ENCODE measurements at regions not wholly inside any gene's neighbourhood (a gene's known extent, or its start where the extent isn't known, plus 50 kb on each side); places are given as distances from the start of the nearest gene placed in this dataset.
A peak's percentile ranks its signal among the peaks of the same experiment; 100 is the strongest.

- no peak for DNase-seq
- Histone ChIP-seq H3K27ac (no peak overlapping the region), H3K4me3 (no peak overlapping the region), H3K4me1 (no peaks in the 10 kb centered on the region), H3K9me3 (replicated peaks) (no peaks in the 10 kb centered on the region), H3K36me3 (no peaks in the 10 kb centered on the region), H3K27me3 (peaks cover 1% of the 10 kb centered on the region)
Observed at GRCh38 chr1:38565020-38565491, 294.5 kb downstream of the RRAGC start.

DNA sequence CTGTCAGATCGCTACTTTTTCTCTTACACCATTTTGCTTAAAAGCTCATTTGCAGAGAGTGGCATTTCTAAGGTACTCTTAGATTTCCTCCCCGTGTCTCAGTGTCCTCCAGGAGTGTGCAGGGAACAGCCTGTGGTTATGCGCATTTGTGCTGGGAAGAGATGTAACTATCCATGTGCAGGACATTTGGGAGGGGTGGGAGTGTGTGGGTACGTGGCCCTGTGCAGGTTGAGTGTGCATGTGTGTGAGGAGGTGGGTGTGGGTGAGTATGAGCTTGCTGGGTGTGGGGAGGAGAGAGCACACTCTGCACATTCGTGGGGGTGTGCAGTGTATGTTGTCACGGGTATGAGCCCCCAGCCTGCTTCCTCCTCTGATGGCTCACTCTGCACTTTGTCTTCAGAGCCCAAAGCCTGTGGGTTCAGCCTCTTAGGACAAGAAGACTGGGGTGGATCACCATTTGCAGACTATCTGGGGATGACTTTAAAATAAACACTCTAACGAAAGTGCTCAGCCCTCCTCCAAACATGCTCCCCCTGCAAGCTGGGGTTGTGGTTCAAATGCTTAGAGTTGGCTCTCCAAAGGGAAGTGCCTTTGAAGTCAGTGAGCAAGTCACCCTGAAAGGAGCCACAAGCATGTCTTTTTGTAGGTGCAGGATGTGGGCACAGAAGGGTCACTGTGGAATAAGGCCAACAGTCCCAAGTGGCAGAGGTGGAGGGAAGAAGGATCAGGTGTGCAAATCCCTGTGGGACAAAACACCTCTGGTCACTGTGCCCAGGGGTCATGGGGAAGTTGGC is 295.4 kb downstream of the RRAGC start:
- Histone ChIP-seq H3K4me1 (no peaks in the 10 kb centered on the region), H3K27me3 (peaks cover 3% of the 10 kb centered on the region)
- DNase-seq: no peak

GRCh38 chr1:38561725-38562124 is 297.8 kb downstream of the RRAGC start:
- Histone ChIP-seq H3K4me1 (peaks cover 2% of the 10 kb centered on the region; the same call in 1 of the 2 replicates), H3K9me3 (replicated peaks) (no peaks in the 10 kb centered on the region), H3K4me3 (no peak overlapping the region), H3K27me3 (peaks cover 3% of the 10 kb centered on the region), H3K27ac (no peak overlapping the region), H3K36me3 (no peaks in the 10 kb centered on the region)
- no peak for DNase-seq

More for the DNA sequence above, 295.4 kb downstream of the RRAGC start:
- Histone ChIP-seq H3K27ac (no peak overlapping the region), H3K9me3 (replicated peaks) (no peaks in the 10 kb centered on the region), H3K36me3 (no peaks in the 10 kb centered on the region), H3K4me3 (no peak overlapping the region)

DNA sequence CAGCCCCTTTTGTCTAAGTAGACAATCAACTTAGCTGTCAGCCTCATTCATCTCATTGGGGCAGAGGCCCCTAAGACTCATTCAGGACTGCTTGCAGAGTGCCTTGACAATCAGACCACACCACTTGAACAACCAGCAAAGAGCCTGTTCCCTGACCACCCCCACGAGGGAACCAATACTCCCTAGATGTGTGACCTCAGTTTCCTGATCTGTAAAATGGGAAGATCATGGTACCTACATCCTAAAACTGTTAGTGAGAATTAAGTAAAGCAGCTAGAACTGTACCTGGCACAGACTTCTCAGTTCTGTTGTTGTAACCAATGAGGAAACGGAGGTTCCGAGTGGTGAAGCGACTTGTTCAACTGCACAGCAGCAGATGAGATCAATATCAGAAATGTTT is 298.5 kb downstream of the RRAGC start:
- H3K27ac ChIP-seq: no peak overlapping the region

DNA sequence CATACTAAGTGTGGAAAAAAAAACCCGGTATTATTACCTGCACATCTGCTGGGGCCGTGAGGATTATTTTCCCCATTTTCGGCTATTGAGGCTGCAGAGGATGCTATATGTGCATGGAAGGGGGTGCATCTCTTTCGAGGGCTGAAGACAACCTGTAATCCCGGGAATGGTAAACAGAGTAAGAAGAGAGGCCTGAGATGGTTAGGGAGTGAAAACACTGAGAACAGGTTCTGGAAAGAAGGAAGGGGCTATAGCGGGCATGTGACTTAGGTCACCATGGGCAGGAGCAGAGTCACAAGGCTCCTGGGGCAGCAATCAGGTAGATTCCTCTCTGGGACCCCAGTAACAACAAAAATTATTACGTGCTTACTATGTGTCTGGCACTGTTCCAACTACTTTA is 299.1 kb downstream of the RRAGC start:
- no peaks in the 10 kb centered on the region for H3K36me3 ChIP-seq
- H3K27ac ChIP-seq: no peak overlapping the region
- H3K4me3 ChIP-seq: no peak overlapping the region
- H3K27me3 ChIP-seq: peaks cover 10% of the 10 kb centered on the region
- H3K4me1 ChIP-seq: peaks cover 2% of the 10 kb centered on the region; the same call in 1 of the 2 replicates
- DNase-seq: no peak
- H3K9me3 ChIP-seq (replicated peaks): no peaks in the 10 kb centered on the region

More for the DNA sequence above, 298.5 kb downstream of the RRAGC start:
- no peak overlapping the region for H3K4me3 ChIP-seq
- H3K27me3 ChIP-seq: peaks cover 7% of the 10 kb centered on the region
- H3K9me3 ChIP-seq (replicated peaks): no peaks in the 10 kb centered on the region
- DNase-seq: no peak
- H3K4me1 ChIP-seq: peaks cover 2% of the 10 kb centered on the region; the same call in 1 of the 2 replicates
- H3K36me3 ChIP-seq: no peaks in the 10 kb centered on the region

DNA sequence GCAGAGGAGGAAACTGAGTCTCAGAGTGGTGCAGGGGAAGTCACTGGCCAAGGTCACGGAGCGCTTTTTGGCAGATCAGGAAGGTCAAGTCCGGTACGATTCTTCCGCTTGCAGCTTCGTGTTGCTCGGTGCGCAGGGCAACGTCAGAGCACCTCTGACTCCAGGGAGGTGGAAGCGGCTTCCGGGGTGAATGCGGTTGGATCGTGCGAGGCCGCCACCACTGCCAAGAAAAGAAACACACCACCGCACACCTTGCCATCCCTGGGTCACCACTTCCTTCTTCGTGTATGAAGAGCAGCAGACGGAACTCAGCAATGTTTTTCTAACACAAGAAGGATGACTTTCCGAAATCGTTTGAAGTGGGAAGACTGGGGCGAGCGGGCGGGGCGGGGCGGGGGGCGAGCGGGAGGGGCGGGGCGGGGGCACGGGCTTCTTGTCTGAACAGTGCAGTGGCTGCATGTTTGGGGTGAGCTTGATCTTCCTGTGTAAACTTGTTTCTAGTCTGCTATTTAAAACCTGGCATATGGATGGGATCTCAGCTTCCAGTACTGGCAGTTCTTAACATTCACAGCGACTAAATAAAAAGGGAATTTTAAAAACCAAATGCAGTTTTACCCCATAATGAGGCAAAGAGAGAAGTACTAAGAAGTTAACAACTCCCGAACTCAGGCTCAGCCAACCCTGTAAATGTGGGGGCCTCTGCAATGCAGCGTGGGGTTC is 300.0 kb downstream of the RRAGC start:
- Histone ChIP-seq H3K36me3 (no peaks in the 10 kb centered on the region), H3K4me3 (no peak overlapping the region), H3K4me1 (peaks cover 2% of the 10 kb centered on the region; the same call in 1 of the 2 replicates), H3K27me3 (peaks cover 10% of the 10 kb centered on the region), H3K27ac (no peak overlapping the region), H3K9me3 (replicated peaks) (no peaks in the 10 kb centered on the region)
- DNase-seq: no peak

GRCh38 chr1:38558500-38559445 is 300.8 kb downstream of the RRAGC start:
- peaks cover 2% of the 10 kb centered on the region; the same call in 1 of the 2 replicates for H3K4me1 ChIP-seq
- H3K27ac ChIP-seq: no peak overlapping the region
- H3K36me3 ChIP-seq: no peaks in the 10 kb centered on the region
- no peak overlapping the region for H3K4me3 ChIP-seq
- DNase-seq: no peak
- H3K27me3 ChIP-seq: peaks cover 10% of the 10 kb centered on the region
- no peaks in the 10 kb centered on the region for H3K9me3 ChIP-seq (replicated peaks)

DNA sequence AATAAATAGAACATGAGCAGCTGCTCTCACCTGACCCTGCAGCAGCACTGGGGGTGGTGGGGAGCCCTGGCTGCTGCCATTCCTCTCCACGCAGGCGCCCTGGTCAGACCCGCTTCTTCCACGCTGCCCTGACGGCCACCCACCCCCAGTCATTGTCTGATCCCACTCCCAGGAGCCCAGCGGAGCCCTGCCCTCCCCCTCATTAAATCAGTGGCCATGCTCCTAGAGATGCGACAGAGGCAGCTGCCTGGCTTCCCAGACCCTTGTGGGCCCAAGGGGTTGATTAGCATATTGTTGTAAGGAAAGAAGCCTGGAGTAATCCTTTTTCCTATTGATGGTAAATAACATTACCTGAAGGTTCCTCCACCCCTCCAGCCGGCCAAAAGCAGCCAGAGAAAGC is 301.5 kb downstream of the RRAGC start:
- Histone ChIP-seq H3K27me3 (peaks cover 10% of the 10 kb centered on the region), H3K36me3 (no peaks in the 10 kb centered on the region), H3K4me3 (no peak overlapping the region), H3K27ac (no peak overlapping the region), H3K9me3 (replicated peaks) (no peaks in the 10 kb centered on the region), H3K4me1 (peaks cover 2% of the 10 kb centered on the region; the same call in 1 of the 2 replicates)
- peak in 1 of 2 experiments; percentile 18 for DNase-seq

- no peak for DNase-seq
- H3K27me3 ChIP-seq: peaks cover 10% of the 10 kb centered on the region; the same call in 1 of the 2 replicates
- no peak overlapping the region for H3K4me3 ChIP-seq
- H3K9me3 ChIP-seq (replicated peaks): no peaks in the 10 kb centered on the region
- no peaks in the 10 kb centered on the region for H3K36me3 ChIP-seq
- no peak overlapping the region for H3K27ac ChIP-seq
- H3K4me1 ChIP-seq: peaks cover 2% of the 10 kb centered on the region; the same call in 1 of the 2 replicates
Observed at GRCh38 chr1:38555594-38555993, 304.0 kb downstream of the RRAGC start.

- H3K4me3 ChIP-seq: no peak overlapping the region
- no peak for DNase-seq
- H3K27me3 ChIP-seq: peaks cover 9% of the 10 kb centered on the region; the same call in 1 of the 2 replicates
- H3K36me3 ChIP-seq: no peaks in the 10 kb centered on the region
- peaks cover 2% of the 10 kb centered on the region; the same call in 1 of the 2 replicates for H3K4me1 ChIP-seq
- H3K27ac ChIP-seq: no peak overlapping the region
- H3K9me3 ChIP-seq (replicated peaks): no peaks in the 10 kb centered on the region
Observed at GRCh38 chr1:38555130-38555529, 304.4 kb downstream of the RRAGC start.

DNA sequence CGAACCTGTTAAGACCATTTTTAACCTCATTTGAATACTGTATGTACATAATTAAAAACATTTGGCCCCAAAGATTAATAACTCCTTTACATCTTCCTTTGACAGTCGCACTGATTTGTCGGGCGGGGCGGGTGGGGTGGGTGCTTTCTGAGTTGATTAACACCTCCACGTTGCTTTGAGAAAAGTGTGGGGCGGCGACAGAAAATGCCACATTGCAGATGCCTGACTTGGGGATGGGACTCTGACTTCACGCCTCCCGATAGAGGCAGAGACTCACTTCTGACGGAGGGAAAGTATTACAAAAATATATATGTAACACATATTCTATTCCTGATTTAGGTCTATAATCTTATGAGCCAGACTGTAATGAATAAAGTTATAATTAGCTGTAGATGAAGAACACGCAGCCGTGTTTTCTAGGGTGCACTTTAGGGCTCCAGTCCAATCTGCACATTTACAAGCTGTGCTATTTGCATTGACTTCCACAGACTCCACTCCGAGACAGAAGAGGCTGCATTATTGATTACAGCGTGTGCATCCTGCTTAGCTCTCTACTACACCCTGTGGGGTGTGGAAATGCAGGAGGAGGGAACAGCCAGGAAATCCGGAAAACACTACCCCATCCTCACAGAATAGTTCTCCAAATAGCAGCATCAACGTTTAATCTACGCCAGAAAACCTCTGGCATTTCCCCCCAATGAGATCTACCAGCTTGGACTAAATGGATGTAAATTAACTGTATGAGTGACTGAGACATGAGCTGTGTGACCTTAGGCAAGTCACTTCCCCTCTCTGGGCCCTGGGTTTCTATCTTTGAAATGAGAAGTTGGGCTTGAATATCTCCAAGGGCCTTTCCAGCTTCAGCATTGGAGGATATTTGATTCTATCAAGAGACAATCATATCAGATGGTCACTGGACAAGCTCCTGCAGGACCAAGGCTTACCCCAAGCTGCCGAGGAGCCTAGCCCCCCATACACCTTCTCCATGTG is 308.0 kb downstream of the RRAGC start:
- no peak for DNase-seq
- Histone ChIP-seq H3K4me3 (no peak overlapping the region), H3K36me3 (no peaks in the 10 kb centered on the region), H3K4me1 (no peaks in the 10 kb centered on the region), H3K27ac (no peak overlapping the region), H3K27me3 (peaks cover 5% of the 10 kb centered on the region; the same call in 1 of the 2 replicates), H3K9me3 (replicated peaks) (no peaks in the 10 kb centered on the region)

DNA sequence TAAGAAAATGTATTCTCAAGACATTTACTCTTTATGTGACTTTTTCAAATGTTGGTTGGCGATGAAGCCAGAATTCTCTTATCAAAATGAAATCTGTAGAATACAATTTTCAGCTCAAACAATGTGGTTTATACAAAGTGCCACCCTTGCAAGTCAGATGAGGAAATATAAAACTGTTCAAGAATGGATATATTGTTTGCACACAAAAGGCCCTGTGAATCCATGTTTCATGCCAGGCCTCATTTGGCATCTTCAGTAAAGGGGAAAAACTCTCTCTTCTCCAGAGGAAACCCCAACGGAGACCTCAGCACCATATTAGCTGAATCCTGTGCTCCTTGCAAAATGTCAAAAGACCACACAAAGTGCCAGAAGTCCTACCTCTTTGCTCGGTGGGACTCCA is 310.4 kb downstream of the RRAGC start:
- Histone ChIP-seq H3K4me3 (no peak overlapping the region), H3K27ac (no peak overlapping the region), H3K27me3 (no peaks in the 10 kb centered on the region), H3K9me3 (replicated peaks) (no peaks in the 10 kb centered on the region), H3K4me1 (no peaks in the 10 kb centered on the region), H3K36me3 (no peaks in the 10 kb centered on the region)
- no peak for DNase-seq

GRCh38 chr1:38547321-38547720 is 312.3 kb downstream of the RRAGC start:
- no peaks in the 10 kb centered on the region for H3K27me3 ChIP-seq

More at GRCh38 chr1:38547321-38547720, 312.3 kb downstream of the RRAGC start:
- no peak overlapping the region for H3K27ac ChIP-seq
- no peaks in the 10 kb centered on the region for H3K36me3 ChIP-seq
- H3K4me3 ChIP-seq: no peak overlapping the region
- no peak for DNase-seq
- H3K9me3 ChIP-seq (replicated peaks): no peaks in the 10 kb centered on the region
- H3K4me1 ChIP-seq: no peaks in the 10 kb centered on the region; the same call in 1 of the 2 replicates

Data from SJCRH30 (cell line).